ENCODE measurements at regions not wholly inside any gene's neighbourhood (a gene's known extent, or its start where the extent isn't known, plus 50 kb on each side); places are given as distances from the start of the nearest gene placed in this dataset.
A peak's percentile ranks its signal among the peaks of the same experiment; 100 is the strongest.

DNA sequence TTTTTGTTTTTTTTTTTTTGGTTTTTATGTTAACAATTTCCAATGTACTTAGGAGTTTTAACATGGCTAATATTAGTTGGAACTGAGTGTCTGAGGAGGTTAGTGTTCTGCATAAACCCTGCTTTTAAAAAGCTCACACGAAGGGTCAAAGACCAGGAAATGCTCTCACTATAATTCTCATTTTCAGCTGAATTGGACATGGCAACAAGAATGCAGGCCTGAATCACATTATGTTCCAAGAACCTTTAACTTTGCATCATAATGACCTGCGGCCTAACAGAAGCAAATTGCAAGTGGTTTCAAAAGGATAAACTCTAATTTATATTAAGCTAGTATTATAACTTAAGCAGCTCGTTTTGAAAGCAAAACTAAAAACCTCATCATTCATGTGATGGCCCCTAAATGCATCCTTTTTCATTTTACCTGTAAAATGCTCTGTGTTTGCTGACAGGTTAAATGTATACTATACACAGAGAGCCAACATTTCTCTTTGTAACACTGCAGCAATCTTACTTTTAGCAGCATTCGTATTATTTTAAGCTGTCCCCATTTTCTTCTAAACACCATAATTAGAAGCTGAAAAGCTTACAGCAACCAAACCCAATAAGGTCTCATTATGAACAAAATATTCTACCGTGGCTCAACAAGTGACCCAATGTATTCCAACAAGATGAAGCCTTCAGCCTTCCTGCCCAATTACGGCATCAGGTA is 242.8 kb upstream of the SP4 start:
- no peak for DNase-seq (ENCODE audit: low spot score)
- in situ Hi-C loops (cut with HindIII; ENCODE audit: low sequenced_read_pairs) = no loop called here

DNA sequence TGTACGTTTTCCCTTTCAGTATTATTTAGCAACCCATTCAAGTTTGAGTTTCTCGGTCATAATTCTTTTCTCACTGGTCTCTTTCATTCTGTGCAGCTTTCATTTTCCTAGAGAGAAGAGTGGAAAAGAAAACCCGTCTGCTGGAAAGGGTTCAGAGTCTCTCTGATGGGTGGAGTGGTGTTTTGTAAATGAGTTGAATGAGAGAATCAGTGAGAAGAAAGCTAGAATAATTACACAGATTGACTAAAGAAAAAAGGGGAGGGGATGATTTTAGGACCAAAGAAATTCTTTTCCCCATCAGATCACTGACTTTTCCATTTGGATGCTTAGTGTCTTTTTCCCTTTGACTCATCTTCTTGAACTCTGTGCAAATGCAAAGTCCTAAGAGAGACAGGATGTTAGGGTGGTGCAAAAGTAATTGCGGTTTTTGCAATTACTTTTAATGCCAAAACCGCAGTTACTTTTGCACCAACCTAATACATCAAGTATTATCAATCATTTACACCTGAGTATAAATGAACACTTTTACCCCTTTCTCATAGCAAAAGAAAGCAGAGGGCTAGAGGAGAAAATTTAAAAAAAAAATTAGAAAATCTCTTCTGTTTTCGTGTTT is 242.1 kb upstream of the SP4 start:
- DNase-seq (ENCODE audit: low spot score) = no peak
- in situ Hi-C loops (cut with HindIII; ENCODE audit: low sequenced_read_pairs) = no loop called here

DNA sequence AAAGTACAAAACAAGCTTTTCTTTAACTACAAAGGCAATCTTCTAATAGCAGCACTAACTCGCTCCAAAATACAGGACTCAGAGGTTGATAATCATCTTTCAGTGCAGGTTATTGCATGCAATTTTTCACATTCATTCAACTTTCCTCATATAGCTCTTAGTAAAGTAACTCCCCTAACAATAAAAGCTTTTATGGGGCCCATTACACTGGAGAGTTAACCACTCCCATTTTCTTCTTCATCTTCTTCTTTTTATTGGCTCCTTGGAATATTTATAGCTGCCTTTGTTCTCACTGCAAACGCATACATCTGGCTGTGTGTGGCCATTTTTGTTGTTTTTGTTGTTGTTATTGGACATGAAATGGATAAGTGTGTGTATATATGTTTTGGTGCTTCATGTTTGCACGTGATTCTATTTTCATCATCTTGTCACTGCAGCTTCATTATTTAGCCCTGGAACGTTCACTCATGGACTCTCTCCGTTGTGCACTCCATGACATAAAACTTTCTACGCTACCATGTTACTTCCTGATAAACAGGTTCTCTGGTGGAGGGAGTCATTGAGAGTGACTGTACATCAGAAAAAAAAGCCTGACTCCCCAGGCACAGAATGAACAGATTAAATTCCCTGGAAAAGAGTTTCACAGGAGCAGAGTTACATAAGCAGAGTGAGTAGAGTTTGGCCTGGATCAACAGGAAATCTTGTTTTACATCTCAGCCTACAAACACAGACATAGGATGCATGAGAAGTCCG is 236.4 kb upstream of the SP4 start:
- in situ Hi-C loops (cut with HindIII; ENCODE audit: low sequenced_read_pairs) = no loop called here
- no peak for DNase-seq (ENCODE audit: low spot score)

DNA sequence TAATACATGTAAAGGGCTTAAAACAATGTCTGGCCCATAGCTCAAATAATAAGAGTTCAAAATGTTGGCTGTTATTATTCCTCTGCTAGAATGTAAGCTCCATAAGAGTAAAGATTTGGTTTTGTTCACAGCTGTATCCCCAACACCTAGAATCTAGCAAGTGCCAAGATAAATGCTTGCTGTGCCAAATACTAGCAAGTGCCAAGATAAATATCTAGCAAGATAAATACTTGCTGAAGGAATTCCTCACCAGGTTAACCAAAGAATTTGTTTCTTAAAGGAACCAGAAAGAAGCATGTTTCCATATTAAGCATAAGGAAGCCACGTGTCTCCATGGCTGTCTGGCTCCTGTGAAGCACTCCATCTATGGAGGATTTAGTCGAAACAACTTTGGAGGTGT is 235.2 kb upstream of the SP4 start:
- in situ Hi-C loops (cut with HindIII; ENCODE audit: low sequenced_read_pairs) = no loop called here
- no peak for DNase-seq (ENCODE audit: low spot score)

DNA sequence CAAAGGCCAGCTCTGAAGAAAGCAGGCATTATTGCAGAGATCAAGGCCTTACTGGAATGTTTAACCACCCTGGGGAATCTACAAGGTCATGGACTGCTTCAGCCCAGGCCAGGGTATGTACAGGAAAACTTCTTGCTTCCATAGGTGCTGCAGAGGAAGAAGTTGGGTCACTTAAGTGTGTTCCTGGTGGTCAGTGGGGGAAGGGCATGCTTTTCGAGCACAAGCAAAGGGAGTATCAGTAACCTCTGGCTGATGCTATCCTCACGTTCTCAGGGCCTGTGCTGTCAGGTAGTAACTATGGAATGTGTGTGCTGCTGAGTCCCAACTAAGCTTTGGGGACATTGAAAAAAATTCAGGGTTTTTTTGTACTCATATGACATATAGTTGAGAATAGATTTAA is 234.0 kb upstream of the SP4 start:
- DNase-seq (ENCODE audit: low spot score) = no peak
- in situ Hi-C loops (cut with HindIII; ENCODE audit: low sequenced_read_pairs) = no loop called here

DNA sequence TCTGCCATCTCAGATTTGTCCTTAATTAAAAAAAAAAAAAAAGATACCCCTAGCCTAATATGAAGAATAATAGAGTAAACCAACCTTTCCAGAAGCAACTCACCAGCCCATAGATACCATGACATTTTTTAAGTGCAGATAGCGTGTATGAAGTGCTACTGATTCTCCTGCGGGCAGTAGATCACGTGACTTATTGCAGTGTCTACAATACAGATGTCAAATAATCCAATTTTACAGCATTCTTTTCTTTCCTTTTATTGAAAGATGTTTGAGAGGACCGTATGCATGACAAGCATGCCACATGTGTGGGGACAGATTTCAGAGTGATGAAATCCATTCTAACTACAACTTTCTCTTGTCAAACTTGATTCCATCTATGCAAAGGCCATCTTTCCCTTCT is 232.9 kb upstream of the SP4 start:
- in situ Hi-C loops (cut with HindIII; ENCODE audit: low sequenced_read_pairs) = no loop called here

DNA sequence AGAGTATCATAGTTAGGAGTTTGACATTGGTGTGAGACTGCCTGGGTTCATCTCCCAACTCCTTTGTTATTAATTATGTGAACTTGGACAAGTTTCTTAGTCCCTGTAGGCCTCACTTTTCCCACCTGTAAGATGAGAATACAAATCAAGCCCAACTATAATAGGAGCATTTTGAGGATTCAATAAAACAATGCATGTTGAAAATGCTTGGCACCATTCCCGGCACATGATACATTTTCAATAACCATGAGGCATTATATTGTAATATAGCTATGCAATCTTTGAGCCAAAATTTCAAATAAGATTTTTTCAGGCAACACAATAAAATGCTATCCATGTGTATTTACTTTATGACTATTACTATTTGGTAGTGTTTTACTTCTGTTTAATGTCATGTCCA is 229.0 kb upstream of the SP4 start:
- in situ Hi-C loops (cut with HindIII; ENCODE audit: low sequenced_read_pairs) = no loop called here
- DNase-seq (ENCODE audit: low spot score) = no peak

More for the DNA sequence above, 232.9 kb upstream of the SP4 start:
- DNase-seq (ENCODE audit: low spot score) = no peak

DNA sequence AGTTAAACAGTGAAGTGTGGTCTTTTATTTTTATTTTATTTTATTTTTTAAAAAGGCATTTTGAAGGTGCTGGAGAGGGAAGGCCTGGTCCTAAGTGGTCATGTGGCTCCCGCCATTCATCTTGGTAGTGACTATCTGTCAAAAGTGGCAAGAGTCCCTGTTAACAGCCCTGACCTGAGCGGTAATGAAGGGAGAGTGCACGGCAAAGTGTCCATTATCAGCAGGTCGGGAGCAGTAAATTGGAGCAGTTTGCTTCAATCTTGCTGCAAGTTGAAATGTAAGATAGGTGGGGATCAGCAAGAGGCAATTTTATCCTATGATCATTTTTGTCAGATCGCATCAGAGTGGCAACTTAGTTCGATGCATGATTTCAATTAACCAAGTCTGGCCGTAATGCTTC is 227.4 kb upstream of the SP4 start:
- in situ Hi-C loops (cut with HindIII; ENCODE audit: low sequenced_read_pairs) = no loop called here

DNA sequence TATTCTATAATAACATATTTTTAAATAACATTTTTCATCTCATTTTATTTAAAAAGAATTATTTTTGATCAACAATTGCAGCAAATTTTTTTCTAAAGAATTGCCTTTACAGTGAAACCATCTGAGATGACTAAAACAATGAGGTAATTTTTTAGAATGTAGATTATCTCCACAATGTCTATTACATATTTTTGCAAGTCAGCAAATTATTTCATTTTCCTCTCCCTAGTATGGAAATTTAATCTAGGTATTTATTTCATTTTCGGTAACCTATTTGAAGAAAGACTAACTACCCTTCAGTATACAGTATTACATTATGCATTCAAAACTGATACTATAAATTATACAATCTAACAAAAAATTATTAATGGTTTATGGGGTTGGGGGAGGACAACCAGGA is 213.2 kb upstream of the SP4 start:
- in situ Hi-C loops (cut with HindIII; ENCODE audit: low sequenced_read_pairs) = no loop called here
- DNase-seq (ENCODE audit: low spot score) = no peak

More for the DNA sequence above, 227.4 kb upstream of the SP4 start:
- no peak for DNase-seq (ENCODE audit: low spot score)

DNA sequence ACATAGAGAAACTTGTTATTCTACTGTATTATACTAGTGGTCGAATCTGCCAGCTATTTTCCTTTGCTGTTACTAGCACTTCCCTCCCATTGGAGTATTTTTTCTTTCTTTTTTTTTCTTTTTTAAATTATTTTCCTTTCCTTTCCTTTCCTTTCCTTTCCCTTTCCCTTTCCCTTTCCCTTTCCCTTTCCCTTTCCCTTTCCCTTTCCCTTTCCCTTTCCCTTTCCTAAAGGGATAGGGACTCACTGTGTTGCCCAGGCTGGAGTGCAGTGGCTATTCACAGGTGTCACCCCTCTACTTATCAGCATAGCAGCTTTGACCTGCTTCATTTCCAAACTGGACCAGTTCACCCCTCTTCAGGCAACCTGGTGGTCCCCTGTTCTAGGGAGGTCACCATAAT is 212.6 kb upstream of the SP4 start:
- DNase-seq (ENCODE audit: low spot score) = no peak
- in situ Hi-C loops (cut with HindIII; ENCODE audit: low sequenced_read_pairs) = no loop called here

DNA sequence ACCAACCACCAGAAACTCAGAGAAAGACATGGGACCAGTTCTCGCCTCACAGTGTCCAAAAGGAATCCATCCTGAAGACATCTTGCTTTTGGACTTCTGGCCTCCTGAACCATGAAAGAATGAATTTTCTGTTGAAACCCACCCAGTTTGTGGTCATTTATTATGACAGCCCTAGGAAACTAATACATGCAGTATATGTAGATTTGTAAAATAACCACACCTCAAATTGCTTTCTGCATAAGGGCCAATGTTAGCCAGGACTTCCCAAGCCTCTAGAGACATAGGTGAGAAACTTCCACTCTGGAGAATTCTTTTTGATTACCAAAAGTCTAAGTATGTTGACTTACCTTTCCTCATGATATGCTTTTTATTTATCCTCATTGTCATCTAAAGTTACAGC is 210.5 kb upstream of the SP4 start:
- no peak for DNase-seq (ENCODE audit: low spot score)
- in situ Hi-C loops (cut with HindIII; ENCODE audit: low sequenced_read_pairs) = no loop called here

DNA sequence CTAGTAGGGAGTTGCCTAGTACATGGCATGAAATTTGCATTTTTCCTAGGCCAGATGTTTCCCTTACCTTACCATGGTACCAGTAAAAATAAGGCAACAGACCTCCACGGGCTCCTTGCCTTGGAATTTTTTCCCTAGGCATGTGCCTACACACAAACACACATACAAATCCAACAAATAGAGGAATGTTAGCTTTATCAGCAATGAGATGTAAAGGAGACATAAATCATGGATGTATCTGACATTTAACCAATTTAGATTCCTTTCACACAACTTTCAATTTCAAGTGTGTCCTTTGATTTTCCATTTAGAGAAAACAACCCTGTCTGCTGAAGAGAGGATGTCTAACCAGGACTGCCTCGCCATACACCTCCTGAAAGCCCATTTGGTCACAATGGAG is 209.7 kb upstream of the SP4 start:
- in situ Hi-C loops (cut with HindIII; ENCODE audit: low sequenced_read_pairs) = no loop called here
- DNase-seq (ENCODE audit: low spot score) = no peak

DNA sequence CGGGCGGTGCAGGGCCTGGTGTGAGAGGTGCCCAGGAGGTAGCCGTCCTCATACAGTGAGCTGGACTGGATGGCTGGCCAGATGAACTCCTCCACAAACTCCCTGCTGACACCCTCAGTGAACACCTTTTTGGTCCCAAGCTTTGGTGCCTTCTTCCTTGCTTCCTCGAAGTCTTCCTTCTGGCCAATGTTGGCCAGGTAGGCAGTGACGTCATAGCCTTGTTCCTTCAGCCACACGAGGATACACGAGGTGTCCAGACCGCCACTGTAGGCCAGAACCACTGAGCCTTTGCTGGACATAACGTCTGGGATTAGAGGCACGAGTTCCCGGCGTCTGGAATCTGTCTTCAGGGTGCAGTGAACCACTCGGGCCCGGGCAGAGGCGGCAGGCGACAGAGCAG is 206.8 kb upstream of the SP4 start:
- in situ Hi-C loops (cut with HindIII; ENCODE audit: low sequenced_read_pairs) = no loop called here
- DNase-seq (ENCODE audit: low spot score) = no peak

DNA sequence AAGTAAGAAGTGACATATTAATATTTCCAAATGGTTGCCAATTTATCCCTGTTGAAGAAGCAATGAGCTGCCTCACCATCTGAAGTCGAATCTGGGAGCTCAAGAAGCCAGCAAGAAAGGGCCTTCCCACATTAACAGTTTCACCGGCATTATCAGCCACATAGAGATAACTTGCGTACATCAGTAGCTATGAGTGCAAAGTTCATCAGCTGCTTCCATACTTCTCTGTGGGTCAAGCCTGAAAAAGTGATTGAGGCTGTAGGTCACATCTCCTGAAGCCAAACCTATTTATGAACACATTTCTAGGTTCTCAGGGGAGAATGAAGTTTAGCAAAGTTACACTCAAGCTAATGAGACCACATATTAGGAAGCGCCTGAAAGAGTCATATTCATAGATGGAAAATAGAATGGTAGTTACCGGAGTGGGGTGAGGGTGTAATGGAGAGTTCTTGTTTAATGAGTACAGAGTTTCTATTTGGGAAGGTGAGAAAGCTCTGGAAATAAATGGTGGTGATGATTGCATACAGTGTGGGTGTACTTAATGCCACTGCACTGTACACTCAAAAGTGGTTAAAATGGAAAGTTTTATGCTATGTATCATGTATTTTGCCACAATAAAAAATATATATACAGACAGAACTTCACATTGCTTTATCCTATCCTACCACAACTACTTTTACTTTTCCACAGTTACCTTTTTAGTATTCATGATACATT is 189.3 kb upstream of the SP4 start:
- in situ Hi-C loops (cut with HindIII; ENCODE audit: low sequenced_read_pairs) = no loop called here
- no peak for DNase-seq (ENCODE audit: low spot score)

DNA sequence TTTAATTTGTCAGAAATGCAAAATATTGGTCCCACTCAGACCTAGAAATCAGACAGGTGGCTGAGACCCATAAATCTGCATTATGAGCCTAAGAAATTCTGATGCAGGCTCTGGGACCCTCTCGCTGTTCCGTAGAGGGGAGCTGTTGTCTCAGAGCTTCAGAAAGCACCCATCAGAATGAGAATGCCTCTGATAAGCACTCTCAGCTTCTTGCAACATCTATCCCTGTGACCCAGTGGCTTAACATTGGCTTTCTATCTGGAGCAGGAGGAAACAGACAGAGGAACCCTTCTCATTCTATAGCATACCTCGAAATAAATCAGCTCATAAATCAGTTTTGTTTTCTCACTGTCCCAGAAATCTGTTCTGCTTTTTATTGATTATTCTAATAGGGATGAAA is 184.6 kb upstream of the SP4 start:
- in situ Hi-C loops (cut with HindIII; ENCODE audit: low sequenced_read_pairs) = no loop called here
- DNase-seq (ENCODE audit: low spot score) = no peak

DNA sequence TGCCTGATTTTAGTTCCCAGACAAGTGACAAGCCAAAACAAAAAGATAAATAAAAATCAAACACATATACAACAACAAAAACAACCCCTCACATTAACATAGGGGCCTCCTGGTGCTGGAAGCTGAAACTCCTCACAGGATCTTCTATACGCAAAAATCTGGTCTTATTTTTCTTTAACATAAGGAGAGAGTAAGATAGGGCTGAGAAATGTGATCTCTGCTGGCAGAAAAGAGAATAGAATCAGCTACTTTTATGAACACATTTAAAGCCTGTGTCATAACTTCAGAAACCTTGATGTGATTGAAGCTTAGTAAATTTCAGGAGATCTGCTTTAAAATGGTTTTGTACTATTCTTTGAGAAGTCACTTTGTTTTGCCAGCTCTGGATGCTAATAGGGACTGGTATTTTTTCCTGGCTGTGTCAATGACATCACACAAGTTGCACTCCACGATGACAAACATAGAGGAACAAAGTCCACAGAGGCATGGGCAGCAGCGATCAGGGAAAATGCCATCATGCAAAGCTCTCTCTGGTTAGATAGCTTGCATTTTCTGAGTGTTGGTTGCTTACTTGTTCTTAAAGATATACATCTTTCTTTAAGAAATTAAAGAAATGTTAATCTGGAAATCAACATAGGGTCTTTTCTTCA is 176.6 kb upstream of the SP4 start:
- in situ Hi-C loops (cut with HindIII; ENCODE audit: low sequenced_read_pairs) = no loop called here
- no peak for DNase-seq (ENCODE audit: low spot score)

DNA sequence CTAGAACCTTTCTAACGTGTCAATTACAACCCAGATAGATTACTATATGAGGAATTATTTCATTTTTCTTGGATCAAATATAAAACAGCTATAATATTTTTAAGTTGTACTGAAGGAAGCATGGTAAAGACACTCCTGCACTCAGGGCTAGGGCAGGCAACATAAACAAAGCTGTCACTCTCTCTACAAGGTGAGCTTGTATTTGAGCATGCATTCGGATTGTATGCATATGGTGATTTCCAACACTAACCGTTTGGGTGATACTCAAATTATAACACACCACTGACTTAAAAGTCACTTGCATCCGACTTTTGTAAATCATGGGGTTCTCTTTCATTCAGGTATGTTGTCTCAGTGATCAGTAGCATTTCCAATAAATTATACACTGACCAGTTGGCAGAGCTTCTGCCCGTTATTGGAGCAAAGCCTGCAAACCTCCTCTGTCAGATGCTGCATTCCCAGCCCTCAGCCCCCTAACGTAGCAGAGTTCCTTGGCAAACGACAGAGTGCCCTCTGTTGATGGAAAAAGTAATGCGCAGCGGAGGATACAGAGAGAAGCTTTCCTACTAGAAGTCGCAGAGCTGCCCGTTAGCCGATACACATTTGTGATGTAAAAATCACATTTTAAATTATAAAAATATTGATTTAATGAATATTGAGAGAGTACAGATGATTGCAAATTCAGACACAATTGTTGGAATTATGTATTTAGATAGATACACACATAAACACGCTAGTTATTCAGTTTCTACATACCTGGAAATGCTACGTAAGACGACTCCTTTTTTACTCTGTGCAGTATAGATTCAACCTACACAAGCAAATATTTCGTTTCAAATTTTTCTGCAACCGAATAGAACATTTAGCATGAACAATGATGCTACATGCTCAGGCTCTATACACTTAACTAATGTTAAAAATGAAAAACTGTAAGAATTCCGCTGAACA is 173.9 kb upstream of the SP4 start:
- in situ Hi-C loops (cut with HindIII; ENCODE audit: low sequenced_read_pairs) = no loop called here
- DNase-seq (ENCODE audit: low spot score) = peak; percentile 70

DNA sequence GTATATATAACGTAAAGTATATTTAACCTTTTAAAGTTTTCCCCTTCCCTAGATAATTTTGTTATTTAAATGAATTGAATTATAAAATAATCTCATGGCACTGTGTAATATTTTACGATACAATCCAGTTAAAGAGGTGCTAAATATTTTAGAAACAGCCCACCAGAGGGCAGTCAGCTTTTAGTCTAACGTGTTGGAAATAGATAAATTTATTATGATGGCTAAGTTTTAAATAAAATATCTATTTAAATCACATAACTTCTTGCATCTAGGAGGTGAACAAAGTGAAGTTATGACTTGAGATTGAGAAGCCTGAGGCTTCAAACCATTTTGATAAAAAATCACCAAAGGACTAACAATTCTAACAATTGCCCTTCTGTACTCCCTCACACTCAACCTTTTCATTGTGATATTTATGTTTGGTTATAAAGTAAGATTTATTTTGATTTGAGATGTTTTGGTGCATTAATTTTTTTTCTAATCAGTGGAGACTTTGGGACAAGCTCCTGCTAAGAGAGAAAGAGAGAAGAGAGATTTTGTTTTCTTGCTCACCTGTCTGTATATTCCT is 171.5 kb upstream of the SP4 start:
- DNase-seq (ENCODE audit: low spot score) = peak; percentile 37
- in situ Hi-C loops (cut with HindIII; ENCODE audit: low sequenced_read_pairs) = no loop called here
